Psoas muscle (tissue), 7 donors: ENCODE measurements at regions not wholly inside any gene's neighbourhood (a gene's known extent, or its start where the extent isn't known, plus 50 kb on each side); places are given as distances from the start of the nearest gene placed in this dataset.

Source experiments
- ATAC-seq, 4 donors: fragments of 200-7000 bp; cut with Tn5 transposase; one replicate each; pipeline ENCODE4 v1.9.1; 2020; ENCODE audit warnings: moderate library complexity in 3 of 4, mild to moderate bottlenecking in 2 of 4
- DNase-seq, 2 donors: peaks; one replicate each; pipeline ENCODE4 v3.0.0-alpha.2; 2020
- H3K27ac ChIP-seq: fragments of 200-600 bp; one replicate; pipeline ENCODE4 v1.8.0; 2022
- H3K27me3 ChIP-seq, 3 donors: fragments of 200-600 bp in 1 of 3; one replicate each; pipeline versions ENCODE4 v1.6.1 to v1.8.0; 2013 to 2022; ENCODE audit warnings: low read length in 2 of 3, mild to moderate bottlenecking in 2 of 3, moderate library complexity in 1 of 3; ENCODE audit not compliant: insufficient read depth in 3 of 3
- H3K36me3 ChIP-seq, 2 donors: fragments of 200-600 bp in 1 of 2; one replicate each; pipeline versions ENCODE4 v1.6.1 to v1.8.0; 2013 to 2022; ENCODE audit warnings: low read depth in 1 of 2, mild to moderate bottlenecking in 1 of 2, moderate library complexity in 1 of 2; ENCODE audit not compliant: insufficient read depth in 1 of 2
- H3K4me1 ChIP-seq: fragments of 200-600 bp; one replicate; pipeline ENCODE4 v1.8.0; 2022
- H3K4me3 ChIP-seq: fragments of 200-600 bp; one replicate; pipeline ENCODE4 v1.8.0; 2022; ENCODE audit warnings: mild to moderate bottlenecking
- H3K9me3 ChIP-seq: fragments of 200-600 bp; one replicate; pipeline ENCODE4 v1.8.0; 2022
- WGBS, 3 donors: extraction: QIAGEN DNeasy Blood & Tissue Kit; methylation state at CpG; one replicate each; pipeline versions ENCODE4 v1.1.6 to v1.1.7; 2013; 5-methylcytosine and 5-hydroxymethylcytosine counted together
- intact Hi-C, 2 donors: fragments of 100-400 bp; cut with DNase I; formaldehyde crosslinking; loops; one replicate each; pipeline versions ENCODE4 v1.11.0 to v1.14.2; 2022
- TF ChIP-seq, protein P1 (sequence below): fragments of 200-600 bp; IDR thresholded peaks from one replicate; pipeline ENCODE4 v1.8.0; 2022; ENCODE audit warnings: antibody characterized with exemption
- donor health status: healthy with polysubstance abuse.
- donor health status: DM: no; HTN: no; CAD: no; lungs with moderate emphysema.
- donor health status: Bipolar disorder and iron deficiency.
- donor health status: healthy.
- donor health status: DM: yes; HTN: yes; CAD: no.
- donor health status: DM: no; HTN: no; CAD: no.
- donor health status: DM: yes; HTN: yes; CAD: no.

- TF ChIP-seq, protein P1, sequence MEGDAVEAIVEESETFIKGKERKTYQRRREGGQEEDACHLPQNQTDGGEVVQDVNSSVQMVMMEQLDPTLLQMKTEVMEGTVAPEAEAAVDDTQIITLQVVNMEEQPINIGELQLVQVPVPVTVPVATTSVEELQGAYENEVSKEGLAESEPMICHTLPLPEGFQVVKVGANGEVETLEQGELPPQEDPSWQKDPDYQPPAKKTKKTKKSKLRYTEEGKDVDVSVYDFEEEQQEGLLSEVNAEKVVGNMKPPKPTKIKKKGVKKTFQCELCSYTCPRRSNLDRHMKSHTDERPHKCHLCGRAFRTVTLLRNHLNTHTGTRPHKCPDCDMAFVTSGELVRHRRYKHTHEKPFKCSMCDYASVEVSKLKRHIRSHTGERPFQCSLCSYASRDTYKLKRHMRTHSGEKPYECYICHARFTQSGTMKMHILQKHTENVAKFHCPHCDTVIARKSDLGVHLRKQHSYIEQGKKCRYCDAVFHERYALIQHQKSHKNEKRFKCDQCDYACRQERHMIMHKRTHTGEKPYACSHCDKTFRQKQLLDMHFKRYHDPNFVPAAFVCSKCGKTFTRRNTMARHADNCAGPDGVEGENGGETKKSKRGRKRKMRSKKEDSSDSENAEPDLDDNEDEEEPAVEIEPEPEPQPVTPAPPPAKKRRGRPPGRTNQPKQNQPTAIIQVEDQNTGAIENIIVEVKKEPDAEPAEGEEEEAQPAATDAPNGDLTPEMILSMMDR, result no peak
- intact Hi-C loops, result no loop called here
- Histone ChIP-seq H3K27me3 (no peaks in the 10 kb centered on the region), H3K4me3 (no peak overlapping the region), H3K36me3 (no peaks in the 10 kb centered on the region), H3K27ac (no peak overlapping the region), H3K9me3 (no peaks in the 10 kb centered on the region), H3K4me1 (no peaks in the 10 kb centered on the region)
- DNase-seq (no peak), ATAC-seq (no peak)
These were observed 1106.9 kb downstream of the TMTC2 start for GRCh38 chr12:83793616-83794015.

DNA sequence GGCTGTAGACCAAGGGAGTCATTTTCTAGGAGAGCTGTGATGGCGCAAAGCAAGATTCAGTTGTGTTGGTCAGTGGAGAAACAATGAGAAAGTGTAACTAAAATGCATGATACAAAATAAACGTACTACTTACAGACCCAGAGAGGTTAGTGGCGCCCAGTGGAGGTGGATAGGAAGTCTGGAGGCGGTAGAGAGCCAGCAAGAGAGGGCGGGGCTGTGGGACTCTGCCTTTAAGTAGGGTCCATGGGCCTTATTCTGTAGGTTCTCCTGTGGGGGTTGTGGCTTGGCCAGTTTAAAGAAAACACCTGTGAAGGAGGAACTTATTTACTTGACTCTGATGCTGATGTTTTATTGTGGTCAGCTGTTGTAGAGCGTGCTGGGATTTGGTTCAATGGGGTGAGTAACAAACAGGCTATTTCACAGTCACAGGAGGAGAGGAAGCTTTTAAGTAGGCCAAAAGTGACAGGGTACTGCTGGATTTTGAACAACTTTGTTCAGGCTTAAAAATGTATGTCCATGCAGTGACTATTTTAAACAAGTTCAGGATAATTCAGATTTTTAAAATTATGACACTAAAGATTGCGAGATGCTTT, 1097.7 kb downstream of the TMTC2 start:
- Histone ChIP-seq H3K36me3 (no peaks in the 10 kb centered on the region), H3K4me1 (no peaks in the 10 kb centered on the region), H3K27ac (no peak overlapping the region), H3K27me3 (no peaks in the 10 kb centered on the region), H3K9me3 (no peaks in the 10 kb centered on the region), H3K4me3 (no peak overlapping the region)
- no peak for ATAC-seq
- WGBS, 3 donors, result 73 to 76% (median 76%) methylated on average over 7 of the region's 7 CpGs
- DNase-seq, result no peak
- TF ChIP-seq, protein P1, result no peak
- intact Hi-C loops, result no loop called here

DNA sequence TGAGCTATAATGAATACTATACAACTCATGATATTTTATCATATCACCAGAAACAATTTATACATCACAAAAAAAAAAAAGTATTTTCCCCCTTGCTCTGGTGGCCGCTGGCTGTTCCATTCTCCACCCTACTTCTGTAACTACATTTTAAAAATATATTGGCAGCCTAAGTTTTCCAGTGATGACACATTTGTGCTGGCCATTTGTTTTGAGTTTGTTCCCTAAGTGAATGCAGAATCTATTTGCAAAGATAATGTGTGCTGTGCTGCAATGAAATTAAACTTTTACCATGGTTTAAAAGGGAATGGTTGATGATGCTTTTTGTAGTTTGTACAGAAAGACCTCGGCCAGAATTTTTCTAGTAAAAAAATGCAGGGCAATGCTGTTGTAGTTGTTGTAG, 1092.8 kb downstream of the TMTC2 start:
- WGBS, 3 donors, result 77 to 83% (median 78%) methylated on average over 2 of the region's 2 CpGs
- intact Hi-C loops, result no loop called here
- Histone ChIP-seq H3K27me3 (no peaks in the 10 kb centered on the region), H3K9me3 (no peaks in the 10 kb centered on the region), H3K4me3 (no peak overlapping the region), H3K27ac (no peak overlapping the region), H3K4me1 (no peaks in the 10 kb centered on the region), H3K36me3 (no peaks in the 10 kb centered on the region)
- ATAC-seq (no peak), DNase-seq (no peak)
- TF ChIP-seq, protein P1, result no peak

DNA sequence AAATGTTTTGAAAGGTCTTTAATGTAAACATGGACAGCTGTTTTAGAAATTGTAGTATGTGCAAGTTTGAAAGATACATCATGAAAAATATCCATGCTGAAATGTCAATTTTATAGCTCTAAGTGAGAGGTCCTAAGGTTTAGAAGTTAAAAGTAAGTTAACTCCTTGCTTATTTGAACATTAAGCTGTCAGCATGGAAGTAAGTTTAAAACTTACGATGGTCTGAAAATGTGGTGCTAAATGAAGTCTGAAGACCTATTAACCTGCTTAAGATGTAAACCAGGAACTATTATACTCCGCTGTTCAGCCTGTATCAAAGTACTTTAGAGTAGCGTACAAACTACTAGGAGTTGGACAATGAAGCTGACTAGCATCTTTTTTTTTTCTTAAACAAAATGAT, 1082.4 kb downstream of the TMTC2 start:
- intact Hi-C loops, result no loop called here
- Histone ChIP-seq H3K4me1 (no peaks in the 10 kb centered on the region), H3K4me3 (no peak overlapping the region), H3K9me3 (peaks cover 3% of the 10 kb centered on the region), H3K36me3 (no peaks in the 10 kb centered on the region), H3K27ac (no peak overlapping the region), H3K27me3 (no peaks in the 10 kb centered on the region)
- WGBS, 3 donors, result 51 to 61% (median 57%) methylated on average over 3 of the region's 3 CpGs
- TF ChIP-seq, protein P1, result no peak
- ATAC-seq (no peak), DNase-seq (no peak)

- Histone ChIP-seq H3K27me3 (no peaks in the 10 kb centered on the region), H3K9me3 (no peaks in the 10 kb centered on the region), H3K4me3 (no peak overlapping the region), H3K36me3 (no peaks in the 10 kb centered on the region), H3K4me1 (no peaks in the 10 kb centered on the region), H3K27ac (no peak overlapping the region)
- WGBS, 3 donors, result 17 to 42% (median 20%) methylated on average over 1 of the region's 1 CpG
- ATAC-seq (no peak), DNase-seq (no peak)
- intact Hi-C loops, result no loop called here
- TF ChIP-seq, protein P1, result no peak
These were observed 1081.0 kb downstream of the TMTC2 start for GRCh38 chr12:83767723-83768122.
